ENCODE measurements at regions not wholly inside any gene's neighbourhood (a gene's known extent, or its start where the extent isn't known, plus 50 kb on each side); places are given as distances from the start of the nearest gene placed in this dataset.

DNA sequence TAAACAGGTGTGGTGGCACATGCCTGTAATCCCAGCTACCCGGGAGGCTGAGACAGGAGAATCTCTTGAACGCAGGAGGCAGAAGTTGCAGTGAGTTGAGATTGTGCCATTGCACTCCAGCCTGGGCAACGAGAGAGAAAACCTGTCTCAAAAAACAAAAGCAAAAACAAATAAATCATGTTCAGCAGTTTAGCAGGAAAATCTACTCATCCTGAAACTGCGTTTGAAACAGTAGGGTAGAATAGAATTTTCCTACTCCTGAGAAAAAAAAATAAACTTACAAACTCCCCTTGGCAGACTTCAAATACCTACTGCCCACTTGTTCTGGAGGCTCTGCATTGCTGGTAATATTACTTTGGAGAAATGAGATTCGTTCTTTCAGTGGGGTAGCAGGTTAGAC is 367.7 kb downstream of the GADD45G start:
- TF ChIP-seq, protein P1, sequence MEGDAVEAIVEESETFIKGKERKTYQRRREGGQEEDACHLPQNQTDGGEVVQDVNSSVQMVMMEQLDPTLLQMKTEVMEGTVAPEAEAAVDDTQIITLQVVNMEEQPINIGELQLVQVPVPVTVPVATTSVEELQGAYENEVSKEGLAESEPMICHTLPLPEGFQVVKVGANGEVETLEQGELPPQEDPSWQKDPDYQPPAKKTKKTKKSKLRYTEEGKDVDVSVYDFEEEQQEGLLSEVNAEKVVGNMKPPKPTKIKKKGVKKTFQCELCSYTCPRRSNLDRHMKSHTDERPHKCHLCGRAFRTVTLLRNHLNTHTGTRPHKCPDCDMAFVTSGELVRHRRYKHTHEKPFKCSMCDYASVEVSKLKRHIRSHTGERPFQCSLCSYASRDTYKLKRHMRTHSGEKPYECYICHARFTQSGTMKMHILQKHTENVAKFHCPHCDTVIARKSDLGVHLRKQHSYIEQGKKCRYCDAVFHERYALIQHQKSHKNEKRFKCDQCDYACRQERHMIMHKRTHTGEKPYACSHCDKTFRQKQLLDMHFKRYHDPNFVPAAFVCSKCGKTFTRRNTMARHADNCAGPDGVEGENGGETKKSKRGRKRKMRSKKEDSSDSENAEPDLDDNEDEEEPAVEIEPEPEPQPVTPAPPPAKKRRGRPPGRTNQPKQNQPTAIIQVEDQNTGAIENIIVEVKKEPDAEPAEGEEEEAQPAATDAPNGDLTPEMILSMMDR (IDR thresholded peaks at IDR 0.05 in 2 of 3, conservative IDR thresholded peaks at IDR 0.05 in 1 of 3; ENCODE audit: borderline replicate concordance in 1 of 3, insufficient read depth in 1 of 3, low read depth in 2 of 3, low read length in 2 of 3), result no peak
- TF ChIP-seq POLR2A (IDR thresholded peaks at IDR 0.05; ENCODE audit: borderline replicate concordance, extremely low read depth, insufficient read depth, insufficient read length), result no peak
